ENCODE measurements at regions not wholly inside any gene's neighbourhood (a gene's known extent, or its start where the extent isn't known, plus 50 kb on each side); places are given as distances from the start of the nearest gene placed in this dataset.

DNA sequence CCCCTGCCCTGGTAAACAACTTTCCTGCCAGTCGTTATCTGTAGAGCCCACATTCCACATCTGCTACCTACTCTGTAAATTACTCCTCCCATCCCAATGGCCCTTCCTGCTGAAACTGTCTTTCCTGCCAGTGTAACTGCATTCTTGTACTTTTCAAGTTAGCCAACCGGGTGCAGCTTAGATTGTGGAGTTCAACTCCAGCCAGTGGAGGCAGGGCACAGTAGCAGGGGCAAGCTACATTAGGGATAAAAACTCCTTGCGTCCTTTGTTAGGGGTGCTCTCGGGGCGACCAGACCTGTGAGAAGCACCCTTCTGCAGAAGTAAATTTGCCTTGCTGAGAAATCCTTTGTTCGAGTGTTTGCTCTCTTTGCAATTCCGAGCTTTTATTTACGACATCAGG lies 639.0 kb upstream of the TYRP1 start:
- TF ChIP-seq, protein P1, sequence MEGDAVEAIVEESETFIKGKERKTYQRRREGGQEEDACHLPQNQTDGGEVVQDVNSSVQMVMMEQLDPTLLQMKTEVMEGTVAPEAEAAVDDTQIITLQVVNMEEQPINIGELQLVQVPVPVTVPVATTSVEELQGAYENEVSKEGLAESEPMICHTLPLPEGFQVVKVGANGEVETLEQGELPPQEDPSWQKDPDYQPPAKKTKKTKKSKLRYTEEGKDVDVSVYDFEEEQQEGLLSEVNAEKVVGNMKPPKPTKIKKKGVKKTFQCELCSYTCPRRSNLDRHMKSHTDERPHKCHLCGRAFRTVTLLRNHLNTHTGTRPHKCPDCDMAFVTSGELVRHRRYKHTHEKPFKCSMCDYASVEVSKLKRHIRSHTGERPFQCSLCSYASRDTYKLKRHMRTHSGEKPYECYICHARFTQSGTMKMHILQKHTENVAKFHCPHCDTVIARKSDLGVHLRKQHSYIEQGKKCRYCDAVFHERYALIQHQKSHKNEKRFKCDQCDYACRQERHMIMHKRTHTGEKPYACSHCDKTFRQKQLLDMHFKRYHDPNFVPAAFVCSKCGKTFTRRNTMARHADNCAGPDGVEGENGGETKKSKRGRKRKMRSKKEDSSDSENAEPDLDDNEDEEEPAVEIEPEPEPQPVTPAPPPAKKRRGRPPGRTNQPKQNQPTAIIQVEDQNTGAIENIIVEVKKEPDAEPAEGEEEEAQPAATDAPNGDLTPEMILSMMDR (IDR thresholded peaks at IDR 0.05): no peak
- no peak for TF ChIP-seq POLR2A (IDR thresholded peaks at IDR 0.05)

Data from heart left ventricle (tissue), 13 donors.